Astrocyte (in vitro differentiated cells and primary cell): ENCODE measurements at regions not wholly inside any gene's neighbourhood (a gene's known extent, or its start where the extent isn't known, plus 50 kb on each side); places are given as distances from the start of the nearest gene placed in this dataset.

Experiments
- EZH2 ChIP-seq: IDR thresholded peaks from 2 replicates; pipeline ENCODE4 v1.6.1; 2012; ENCODE audit warnings: mild to moderate bottlenecking, low read length, inconsistent platforms; ENCODE audit not compliant: insufficient read depth
- TF ChIP-seq, protein P1 (sequence below): IDR thresholded peaks from 2 replicates; pipeline ENCODE4 v1.5.1; 2011; ENCODE audit warnings: low read depth, mild to moderate bottlenecking, inconsistent platforms, low read length, moderate library complexity; ENCODE audit not compliant: insufficient read depth

DNA sequence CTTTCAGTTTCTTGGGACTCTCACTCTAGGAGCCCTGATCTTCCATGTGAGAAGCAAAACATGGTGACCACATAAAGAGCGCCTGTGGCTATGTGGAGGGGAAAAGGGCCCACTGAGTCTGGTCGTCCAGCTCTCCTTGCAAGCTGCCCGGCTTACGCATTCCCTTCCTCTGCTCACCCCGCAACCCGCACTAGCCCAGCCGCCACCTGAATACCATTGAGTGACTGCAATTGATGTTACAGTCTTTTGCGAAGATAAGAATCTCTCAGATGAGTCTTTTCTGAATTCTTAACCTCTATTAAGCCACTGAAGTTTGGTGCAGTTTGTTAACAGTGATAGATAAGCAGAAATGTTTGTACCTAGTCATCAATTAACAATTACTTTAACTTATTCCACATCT, 589.0 kb upstream of the DPPA4 start:
- TF ChIP-seq, protein P1, sequence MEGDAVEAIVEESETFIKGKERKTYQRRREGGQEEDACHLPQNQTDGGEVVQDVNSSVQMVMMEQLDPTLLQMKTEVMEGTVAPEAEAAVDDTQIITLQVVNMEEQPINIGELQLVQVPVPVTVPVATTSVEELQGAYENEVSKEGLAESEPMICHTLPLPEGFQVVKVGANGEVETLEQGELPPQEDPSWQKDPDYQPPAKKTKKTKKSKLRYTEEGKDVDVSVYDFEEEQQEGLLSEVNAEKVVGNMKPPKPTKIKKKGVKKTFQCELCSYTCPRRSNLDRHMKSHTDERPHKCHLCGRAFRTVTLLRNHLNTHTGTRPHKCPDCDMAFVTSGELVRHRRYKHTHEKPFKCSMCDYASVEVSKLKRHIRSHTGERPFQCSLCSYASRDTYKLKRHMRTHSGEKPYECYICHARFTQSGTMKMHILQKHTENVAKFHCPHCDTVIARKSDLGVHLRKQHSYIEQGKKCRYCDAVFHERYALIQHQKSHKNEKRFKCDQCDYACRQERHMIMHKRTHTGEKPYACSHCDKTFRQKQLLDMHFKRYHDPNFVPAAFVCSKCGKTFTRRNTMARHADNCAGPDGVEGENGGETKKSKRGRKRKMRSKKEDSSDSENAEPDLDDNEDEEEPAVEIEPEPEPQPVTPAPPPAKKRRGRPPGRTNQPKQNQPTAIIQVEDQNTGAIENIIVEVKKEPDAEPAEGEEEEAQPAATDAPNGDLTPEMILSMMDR = no peak
- TF ChIP-seq EZH2 = no peak
